ENCODE measurements at regions not wholly inside any gene's neighbourhood (a gene's known extent, or its start where the extent isn't known, plus 50 kb on each side); places are given as distances from the start of the nearest gene placed in this dataset.

GRCh38 chr14:56522403-56522802 is 57.2 kb upstream of the TMEM260 start:
- Histone ChIP-seq H3K4me1 (ENCODE audit: control insufficient read depth in 2 of 2, insufficient read depth in 2 of 2, low read length in 2 of 2) (no peaks in the 10 kb centered on the region), H3K79me2 (ENCODE audit: control insufficient read depth, insufficient read depth, low read length) (no peaks in the 10 kb centered on the region), H3K27ac (ENCODE audit: low read length in 2 of 2) (no peak overlapping the region), H2AFZ (ENCODE audit: insufficient read depth, low read depth, low read length, poor library complexity, severe bottlenecking) (no peak overlapping the region), H3K4me3 (ENCODE audit: control extremely low read depth in 1 of 5, extremely low read depth in 1 of 5, insufficient read depth in 1 of 5, low read depth in 2 of 5, low read length in 4 of 5) (no peak overlapping the region), H3K4me2 (replicated peaks; ENCODE audit: low read depth, low read length, poor library complexity, severe bottlenecking) (no peak overlapping the region), H3K36me3 (replicated peaks in 1 of 2; ENCODE audit: control extremely low read depth in 1 of 2, control insufficient read depth in 1 of 2, extremely low read depth in 1 of 2, insufficient read depth in 2 of 2, low read length in 1 of 2) (no peaks in the 10 kb centered on the region), H4K20me1 (ENCODE audit: control insufficient read depth, insufficient read depth, low read length, poor library complexity, severe bottlenecking) (no peaks in the 10 kb centered on the region), H3K27me3 (replicated peaks in 1 of 4; ENCODE audit: control extremely low read depth in 1 of 4, control insufficient read depth in 3 of 4, insufficient read depth in 4 of 4, low read length in 3 of 4) (peaks cover 0 to 9% (median 7%) of the 10 kb centered on the region in 4 experiments), H3K9me3 (ENCODE audit: control extremely low read depth in 1 of 3, control insufficient read depth in 2 of 3, insufficient read depth in 1 of 3, low read length in 2 of 3) (no peaks in the 10 kb centered on the region), H3K9ac (ENCODE audit: low read length) (no peak overlapping the region)
- POLR2A ChIA-PET, result no interaction called here
- intact Hi-C loops (cut with micrococcal nuclease), result no loop called here
- CTCF ChIA-PET, result no interaction called here
- Mint-ChIP-seq H3K27me3 (peaks cover 50% of the 10 kb centered on the region), H3K4me1 (no peaks in the 10 kb centered on the region), H3K9me3 (ENCODE audit: insufficient read depth) (peaks cover 2% of the 10 kb centered on the region), H3K4me3 (no peak overlapping the region), H3K27ac (no peak overlapping the region)
- TF ChIP-seq CTCF (IDR thresholded peaks at IDR 0.05), result no peak
- no peak for TF ChIP-seq EZH2 (IDR thresholded peaks at IDR 0.05; ENCODE audit: borderline replicate concordance, insufficient read depth, low read depth, low read length, poor library complexity, severe bottlenecking)
- DNase-seq (no peak), ATAC-seq (ENCODE audit: low read depth) (no peak)

DNA sequence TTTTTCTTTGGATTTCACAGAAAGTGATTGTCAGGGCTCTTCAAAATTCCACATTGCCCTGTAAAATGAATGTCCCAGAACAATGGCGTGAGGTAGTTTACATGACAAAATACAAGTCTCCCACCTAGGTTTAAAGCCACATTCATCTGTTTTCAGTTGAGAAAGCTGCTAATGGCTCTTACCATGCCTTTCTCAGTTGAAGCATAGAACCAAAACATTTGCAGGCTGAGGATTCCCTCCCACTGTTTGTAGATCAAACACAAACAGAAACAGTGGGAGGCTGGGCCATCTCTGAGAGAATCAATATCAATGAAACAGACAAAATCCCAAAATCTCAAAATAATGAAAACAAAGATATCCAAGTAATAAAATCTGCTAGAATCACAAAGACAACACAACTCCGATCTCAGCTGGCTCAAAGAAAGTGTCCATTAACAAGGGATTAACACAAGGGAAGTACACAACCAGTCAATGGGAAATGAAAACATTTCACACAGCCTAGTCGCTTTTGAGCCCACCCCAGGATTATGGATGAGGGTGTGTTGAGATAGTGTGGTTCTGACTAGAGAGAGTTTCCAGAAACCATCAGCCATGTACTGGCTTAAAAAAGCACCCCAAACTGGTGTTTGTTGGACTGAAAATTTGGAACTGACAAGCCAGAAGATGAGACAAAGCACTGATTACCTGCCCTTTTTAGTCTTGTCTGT is 54.5 kb upstream of the TMEM260 start:
- Histone ChIP-seq H4K20me1 (ENCODE audit: control insufficient read depth, insufficient read depth, low read length, poor library complexity, severe bottlenecking) (no peaks in the 10 kb centered on the region), H3K4me3 (ENCODE audit: control extremely low read depth in 1 of 5, extremely low read depth in 1 of 5, insufficient read depth in 1 of 5, low read depth in 2 of 5, low read length in 4 of 5) (no peak overlapping the region), H3K4me1 (ENCODE audit: control insufficient read depth in 2 of 2, insufficient read depth in 2 of 2, low read length in 2 of 2) (no peaks in the 10 kb centered on the region), H3K4me2 (replicated peaks; ENCODE audit: low read depth, low read length, poor library complexity, severe bottlenecking) (no peak overlapping the region), H2AFZ (ENCODE audit: insufficient read depth, low read depth, low read length, poor library complexity, severe bottlenecking) (no peak overlapping the region), H3K36me3 (replicated peaks in 1 of 2; ENCODE audit: control extremely low read depth in 1 of 2, control insufficient read depth in 1 of 2, extremely low read depth in 1 of 2, insufficient read depth in 2 of 2, low read length in 1 of 2) (no peaks in the 10 kb centered on the region), H3K79me2 (ENCODE audit: control insufficient read depth, insufficient read depth, low read length) (no peaks in the 10 kb centered on the region), H3K9me3 (ENCODE audit: control extremely low read depth in 1 of 3, control insufficient read depth in 2 of 3, insufficient read depth in 1 of 3, low read length in 2 of 3) (no peaks in the 10 kb centered on the region), H3K27ac (ENCODE audit: low read length in 2 of 2) (no peak overlapping the region), H3K9ac (ENCODE audit: low read length) (no peak overlapping the region), H3K27me3 (replicated peaks in 1 of 4; ENCODE audit: control extremely low read depth in 1 of 4, control insufficient read depth in 3 of 4, insufficient read depth in 4 of 4, low read length in 3 of 4) (peaks cover 0 to 11% (median 7%) of the 10 kb centered on the region in 4 experiments)
- 100% methylated on average over 1 of the region's 3 CpGs for WGBS (ENCODE audit: insufficient coverage)
- DNase-seq, result no peak
- ChIA-PET POLR2A (no interaction called here), CTCF (no interaction called here)
- Mint-ChIP-seq H3K27me3 (peaks cover 35% of the 10 kb centered on the region), H3K4me1 (no peaks in the 10 kb centered on the region), H3K27ac (no peak overlapping the region), H3K9me3 (ENCODE audit: insufficient read depth) (peaks cover 2% of the 10 kb centered on the region), H3K4me3 (no peak overlapping the region)
- no peak for ATAC-seq (ENCODE audit: low read depth)
- no peak for TF ChIP-seq EZH2 (IDR thresholded peaks at IDR 0.05; ENCODE audit: borderline replicate concordance, insufficient read depth, low read depth, low read length, poor library complexity, severe bottlenecking)
- TF ChIP-seq CTCF (IDR thresholded peaks at IDR 0.05), result no peak
- intact Hi-C loops (cut with micrococcal nuclease), result no loop called here
